H7 (cell line): ENCODE measurements at regions not wholly inside any gene's neighbourhood (a gene's known extent, or its start where the extent isn't known, plus 50 kb on each side); places are given as distances from the start of the nearest gene placed in this dataset.

Experiments
- DNase-seq: peaks from one replicate; pipeline ENCODE4 v3.0.0; 2012
- H3K27me3 ChIP-seq: 2 replicates; pipeline ENCODE4 v1.6.0; 2011; ENCODE audit warnings: mild to moderate bottlenecking, low read length; ENCODE audit not compliant: control insufficient read depth, insufficient read depth
- H3K36me3 ChIP-seq: replicated peaks from 2 replicates; pipeline ENCODE4 v1.5.1; 2011; ENCODE audit warnings: low read length; ENCODE audit not compliant: control insufficient read depth, insufficient read depth
- H3K4me3 ChIP-seq: 2 replicates; pipeline ENCODE4 v1.5.1; 2011; ENCODE audit warnings: low read depth, mild to moderate bottlenecking, control low read depth, low read length, moderate library complexity; ENCODE audit not compliant: insufficient read depth

- Histone ChIP-seq H3K36me3 (no peaks in the 10 kb centered on the region), H3K4me3 (no peak overlapping the region), H3K27me3 (no peaks in the 10 kb centered on the region)
- DNase-seq: no peak
Measured at GRCh38 chr7:41590986-41591385, 111.9 kb downstream of the INHBA start.

- H3K4me3 ChIP-seq: no peak overlapping the region
- DNase-seq: no peak
- H3K36me3 ChIP-seq: no peaks in the 10 kb centered on the region
- H3K27me3 ChIP-seq: no peaks in the 10 kb centered on the region
Measured at GRCh38 chr7:41588341-41588740, 114.5 kb downstream of the INHBA start.

GRCh38 chr7:41586931-41587640, 115.8 kb downstream of the INHBA start:
- Histone ChIP-seq H3K36me3 (no peaks in the 10 kb centered on the region), H3K4me3 (no peak overlapping the region), H3K27me3 (no peaks in the 10 kb centered on the region)
- no peak for DNase-seq

DNA sequence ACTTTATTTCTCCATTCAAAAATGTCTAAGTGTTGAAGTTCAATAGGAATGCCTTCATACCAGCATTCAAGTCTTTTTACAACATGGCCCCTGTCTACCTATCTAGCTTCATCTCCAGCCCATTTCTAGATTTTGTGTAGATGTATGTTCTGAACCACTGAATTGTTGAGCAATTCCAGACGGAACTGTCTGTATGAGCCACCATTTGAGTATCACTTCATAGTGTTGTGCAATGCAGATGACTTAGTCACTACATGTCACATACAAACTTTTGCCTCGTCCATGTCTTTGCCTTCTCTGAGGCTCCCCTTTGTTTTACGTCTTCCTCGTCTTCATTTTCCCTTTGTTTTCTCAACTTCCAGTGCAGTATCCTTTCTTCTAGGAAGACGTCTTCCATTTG, 118.1 kb downstream of the INHBA start:
- no peak for DNase-seq
- no peak overlapping the region for H3K4me3 ChIP-seq
- no peaks in the 10 kb centered on the region for H3K27me3 ChIP-seq
- no peaks in the 10 kb centered on the region for H3K36me3 ChIP-seq

DNA sequence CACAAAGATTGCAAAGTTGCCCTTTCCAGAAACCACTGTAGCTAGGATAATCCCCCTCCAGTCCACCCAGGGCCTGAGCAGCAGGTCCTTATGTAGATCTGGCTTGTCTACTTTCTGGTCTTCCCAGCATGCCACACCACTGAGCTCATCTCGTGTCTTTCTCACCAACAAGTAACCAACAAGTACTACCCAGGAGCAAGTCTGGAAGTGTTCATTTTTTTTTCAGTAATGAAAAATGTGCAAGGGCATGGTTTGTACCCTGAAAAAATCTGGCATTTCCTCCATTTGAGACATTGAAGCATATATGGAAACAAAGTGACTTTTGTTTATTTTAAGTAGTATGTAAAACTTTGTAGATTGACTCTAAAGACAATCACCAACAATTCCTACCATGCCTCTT, 120.8 kb downstream of the INHBA start:
- no peak for DNase-seq
- Histone ChIP-seq H3K27me3 (no peaks in the 10 kb centered on the region), H3K4me3 (no peak overlapping the region), H3K36me3 (no peaks in the 10 kb centered on the region)

GRCh38 chr7:41581041-41581440, 121.8 kb downstream of the INHBA start:
- no peaks in the 10 kb centered on the region for H3K36me3 ChIP-seq
- no peak for DNase-seq
- H3K27me3 ChIP-seq: no peaks in the 10 kb centered on the region
- no peak overlapping the region for H3K4me3 ChIP-seq

DNA sequence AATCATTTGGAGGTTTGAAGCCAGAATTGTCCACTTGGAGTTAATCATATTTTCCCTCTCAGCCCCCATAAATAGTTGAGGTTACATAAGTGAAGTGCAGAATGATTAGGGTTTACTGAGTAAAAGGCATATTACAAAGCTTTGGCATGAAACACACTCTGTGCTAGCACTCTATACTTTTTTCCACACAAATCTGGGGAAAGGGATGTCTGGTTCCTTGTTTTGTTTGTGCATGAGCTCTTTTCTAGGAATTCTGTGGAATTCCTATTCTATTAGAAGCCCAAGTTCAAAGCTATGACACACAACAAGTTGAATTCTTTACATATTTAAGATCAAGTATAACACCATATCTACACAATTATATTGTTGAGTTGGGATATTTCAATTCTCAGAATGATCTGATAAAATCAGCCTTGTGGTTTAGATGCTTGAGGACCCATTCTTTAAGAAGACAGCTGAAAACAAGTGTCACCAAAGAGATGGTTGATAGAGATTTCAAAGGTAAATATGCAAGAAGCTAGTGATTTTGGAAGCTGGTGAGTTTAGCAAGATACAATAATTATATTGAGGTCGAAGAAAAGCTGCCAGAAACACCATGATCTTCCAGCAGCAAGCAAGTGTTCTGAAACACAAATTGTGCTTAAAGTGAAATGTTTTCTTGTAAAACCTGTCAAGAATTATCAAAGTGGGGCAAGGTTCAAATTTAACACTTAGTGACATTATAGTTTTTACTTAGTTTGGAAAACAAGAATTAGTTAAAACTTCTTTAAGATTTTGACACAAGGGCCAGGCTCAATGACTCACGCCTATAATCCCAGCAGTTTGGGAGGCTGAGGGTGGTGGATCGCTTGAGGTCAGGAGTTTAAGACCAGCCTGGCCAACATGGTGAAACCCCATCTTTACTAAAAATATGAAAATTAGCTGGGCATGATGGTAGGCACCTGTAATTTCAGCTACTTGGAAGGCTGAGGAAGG, 122.6 kb downstream of the INHBA start:
- Histone ChIP-seq H3K36me3 (no peaks in the 10 kb centered on the region), H3K27me3 (no peaks in the 10 kb centered on the region), H3K4me3 (no peak overlapping the region)
- DNase-seq: no peak

DNA sequence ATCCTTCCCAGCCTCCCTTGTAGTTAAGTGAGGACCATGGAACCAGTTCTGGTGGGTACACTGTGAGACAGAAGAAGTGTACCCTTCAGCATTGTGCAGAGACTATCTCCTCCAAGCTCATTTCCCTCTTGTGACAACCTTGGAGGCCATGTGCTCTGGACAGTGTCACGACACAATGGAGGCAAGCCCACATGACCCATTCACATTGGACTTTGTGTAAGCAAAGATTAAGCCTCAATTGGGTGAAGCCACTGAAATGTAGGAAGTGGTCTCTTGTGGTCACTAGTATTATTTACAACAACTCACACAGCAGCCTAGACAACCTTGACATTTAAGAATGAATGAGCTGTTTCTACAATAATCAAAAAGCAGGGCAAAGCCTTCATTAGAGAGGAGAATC, 124.2 kb downstream of the INHBA start:
- H3K27me3 ChIP-seq: no peaks in the 10 kb centered on the region
- DNase-seq: no peak
- H3K36me3 ChIP-seq: no peaks in the 10 kb centered on the region
- H3K4me3 ChIP-seq: no peak overlapping the region

- DNase-seq: no peak
- H3K4me3 ChIP-seq: no peak overlapping the region
- H3K27me3 ChIP-seq: no peaks in the 10 kb centered on the region
- H3K36me3 ChIP-seq: no peaks in the 10 kb centered on the region
Measured at GRCh38 chr7:41576166-41576565, 126.7 kb downstream of the INHBA start.

DNA sequence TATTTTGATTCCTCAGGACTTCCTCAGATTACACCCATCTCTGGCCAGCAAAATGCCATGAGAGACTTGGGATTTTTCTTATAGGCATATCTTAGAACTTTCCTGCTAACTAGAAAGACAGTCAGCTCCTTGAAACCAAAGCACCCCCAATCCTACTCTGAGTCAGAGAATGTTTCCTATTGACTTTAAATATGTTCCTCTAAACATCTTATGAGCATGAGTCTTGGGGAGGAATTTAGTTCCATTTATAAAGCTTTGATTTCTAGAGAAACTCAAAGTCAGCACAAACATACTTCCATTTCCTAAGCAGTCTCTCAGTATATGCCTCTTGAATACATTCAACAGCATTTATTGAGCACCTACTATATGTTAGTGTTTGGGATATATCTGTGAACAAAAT, 128.5 kb downstream of the INHBA start:
- no peaks in the 10 kb centered on the region for H3K36me3 ChIP-seq
- H3K27me3 ChIP-seq: no peaks in the 10 kb centered on the region
- DNase-seq: no peak
- H3K4me3 ChIP-seq: no peak overlapping the region

GRCh38 chr7:41573862-41574261, 129.0 kb downstream of the INHBA start:
- H3K36me3 ChIP-seq: no peaks in the 10 kb centered on the region
- DNase-seq: no peak
- no peak overlapping the region for H3K4me3 ChIP-seq
- no peaks in the 10 kb centered on the region for H3K27me3 ChIP-seq

GRCh38 chr7:41573443-41573842, 129.4 kb downstream of the INHBA start:
- DNase-seq: no peak
- Histone ChIP-seq H3K36me3 (no peaks in the 10 kb centered on the region), H3K27me3 (no peaks in the 10 kb centered on the region), H3K4me3 (no peak overlapping the region)

- Histone ChIP-seq H3K36me3 (no peaks in the 10 kb centered on the region), H3K4me3 (no peak overlapping the region), H3K27me3 (no peaks in the 10 kb centered on the region)
- no peak for DNase-seq
Measured at GRCh38 chr7:41573015-41573414, 129.9 kb downstream of the INHBA start.

GRCh38 chr7:41571573-41571972, 131.3 kb downstream of the INHBA start:
- Histone ChIP-seq H3K27me3 (no peaks in the 10 kb centered on the region), H3K36me3 (no peaks in the 10 kb centered on the region), H3K4me3 (no peak overlapping the region)
- DNase-seq: no peak

GRCh38 chr7:41570766-41571165, 132.1 kb downstream of the INHBA start:
- Histone ChIP-seq H3K27me3 (no peaks in the 10 kb centered on the region), H3K36me3 (no peaks in the 10 kb centered on the region), H3K4me3 (no peak overlapping the region)
- no peak for DNase-seq
